HG03457 (cell line): ENCODE measurements at regions not wholly inside any gene's neighbourhood (a gene's known extent, or its start where the extent isn't known, plus 50 kb on each side); places are given as distances from the start of the nearest gene placed in this dataset.

Source experiments
- ATAC-seq: cut with Tn5 transposase; IDR thresholded peaks from one replicate; pipeline ENCODE4 v1.9.1; 2021; ENCODE audit warnings: moderate number of reproducible peaks; ENCODE audit not compliant: unreplicated experiment

GRCh38 chr1:90502696-90503095 lies 214.4 kb downstream of the BARHL2 start:
- ATAC-seq, result no peak

- ATAC-seq, result no peak
Measured at GRCh38 chr1:90502194-90502593, 214.9 kb downstream of the BARHL2 start.

DNA sequence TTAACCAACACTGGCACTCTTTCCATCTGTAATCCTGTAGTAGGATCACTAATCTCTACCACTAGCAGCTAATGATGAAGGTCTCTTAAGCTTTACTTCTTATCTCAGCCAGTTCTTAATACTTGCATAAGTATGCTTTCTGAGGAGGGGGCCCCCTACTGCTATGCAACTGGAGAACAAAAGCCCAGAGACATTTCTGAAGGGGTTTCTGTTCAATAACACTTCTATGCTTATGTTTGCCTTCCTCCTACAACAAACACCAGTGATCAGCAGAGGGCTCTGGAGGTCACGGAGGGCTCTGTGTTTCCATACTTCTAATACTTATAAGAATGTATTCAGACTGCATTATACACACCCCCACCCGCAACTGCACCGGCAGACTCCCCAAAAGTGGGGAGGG lies 215.8 kb downstream of the BARHL2 start:
- no peak for ATAC-seq

- no peak for ATAC-seq
Measured at GRCh38 chr1:90494748-90495282, 222.3 kb downstream of the BARHL2 start.

DNA sequence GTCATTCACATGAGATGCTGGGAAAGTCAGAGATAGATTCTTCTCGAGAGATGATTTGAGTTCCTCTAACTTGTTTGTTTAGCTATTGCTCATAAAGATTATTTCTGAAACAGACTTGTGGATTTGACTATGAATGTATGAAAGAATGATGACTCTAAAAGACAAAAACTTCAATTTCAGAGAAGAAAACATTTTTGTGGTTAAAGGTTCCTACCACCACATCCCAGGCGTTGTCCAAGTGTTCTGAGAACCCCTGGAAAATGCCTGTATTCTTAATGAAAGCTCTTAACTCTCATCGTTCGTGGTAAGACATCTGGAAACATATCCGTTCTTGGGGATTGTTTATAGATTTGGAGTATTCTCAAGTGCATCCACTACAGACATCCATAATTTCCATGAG lies 228.7 kb downstream of the BARHL2 start:
- ATAC-seq, result no peak

DNA sequence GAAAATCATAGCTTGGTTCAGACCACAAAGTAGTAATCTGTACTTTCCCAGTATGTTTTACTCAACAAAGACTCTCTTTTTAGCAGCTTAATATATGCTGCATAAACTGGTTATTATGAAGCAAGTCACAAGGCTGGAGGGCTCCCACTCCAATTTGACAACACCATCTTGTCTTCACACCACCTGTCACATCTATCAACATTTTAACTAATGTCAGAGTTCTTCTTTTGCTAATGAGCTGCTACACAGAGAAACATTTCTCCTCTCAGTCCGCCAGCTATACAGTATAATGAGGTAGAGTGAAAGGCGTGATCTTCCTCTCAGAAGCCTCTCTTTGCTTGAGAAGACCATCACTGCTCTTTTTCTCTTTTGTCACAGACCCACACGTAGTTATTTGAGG lies 230.1 kb downstream of the BARHL2 start:
- ATAC-seq, result no peak

- no peak for ATAC-seq
Measured at GRCh38 chr1:90486134-90486824, 230.8 kb downstream of the BARHL2 start.

GRCh38 chr1:90480271-90480835 lies 236.7 kb downstream of the BARHL2 start:
- no peak for ATAC-seq

GRCh38 chr1:90476994-90477393 lies 240.1 kb downstream of the BARHL2 start:
- no peak for ATAC-seq

- ATAC-seq, result no peak
Measured at GRCh38 chr1:90476411-90476810, 240.7 kb downstream of the BARHL2 start.

DNA sequence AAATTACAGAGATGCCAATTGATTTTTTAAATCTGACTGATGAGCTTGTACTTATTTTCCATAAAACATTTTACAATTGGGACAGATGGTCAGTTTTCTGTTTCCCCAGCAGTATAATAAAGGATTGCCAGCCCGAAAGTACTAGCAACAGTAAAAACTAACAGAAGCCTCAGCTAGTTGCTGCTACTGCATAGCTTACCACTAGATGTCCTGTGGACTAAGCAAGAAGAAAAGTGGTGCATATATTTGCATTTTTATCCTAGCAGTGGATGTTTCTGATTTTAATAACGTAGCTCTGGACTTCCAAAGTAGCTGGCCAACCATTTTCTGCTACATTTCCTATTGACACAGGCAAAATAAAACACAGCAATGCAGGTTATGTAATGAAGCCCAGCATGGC lies 241.5 kb downstream of the BARHL2 start:
- ATAC-seq, result no peak

DNA sequence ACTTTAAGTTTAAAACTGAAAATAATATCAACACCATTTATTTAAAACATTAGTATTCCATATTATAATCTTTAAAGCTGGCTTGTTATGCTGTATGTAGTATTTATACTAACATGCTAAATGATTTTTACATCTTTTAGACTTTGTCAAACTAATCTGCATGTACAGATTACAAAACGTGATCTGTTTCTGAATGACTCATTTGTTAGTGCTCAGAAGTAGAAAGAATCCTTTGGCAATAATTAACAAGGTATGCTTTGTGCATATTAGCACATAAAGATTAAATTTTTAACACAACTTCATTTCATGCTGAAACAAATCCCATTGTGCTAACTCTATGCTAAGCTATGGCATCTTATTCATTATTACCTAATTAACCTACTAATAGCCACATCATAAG lies 242.4 kb downstream of the BARHL2 start:
- no peak for ATAC-seq

- ATAC-seq, result no peak
Measured at GRCh38 chr1:90474158-90474557, 242.9 kb downstream of the BARHL2 start.

- no peak for ATAC-seq
Measured at GRCh38 chr1:90472775-90473174, 244.3 kb downstream of the BARHL2 start.

GRCh38 chr1:90459570-90459969 lies 257.5 kb downstream of the BARHL2 start:
- ATAC-seq, result no peak

DNA sequence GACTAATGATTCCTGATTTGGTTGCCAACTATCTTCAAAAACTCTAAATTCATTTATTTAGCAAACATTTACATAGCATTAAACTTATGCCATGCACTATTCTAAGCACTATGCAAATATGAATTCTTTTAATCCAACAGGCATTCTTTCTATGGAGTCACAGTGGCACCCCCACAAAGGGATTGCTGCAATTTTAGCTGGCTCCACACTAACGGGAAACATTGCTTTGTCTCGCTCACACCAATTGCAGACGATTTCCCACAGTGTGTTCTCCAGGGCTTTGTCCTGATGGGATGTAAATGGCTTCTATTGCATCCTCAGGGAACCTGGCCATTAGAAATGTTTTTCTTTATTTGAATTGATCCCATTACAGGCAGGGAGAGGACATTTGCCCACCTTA lies 259.1 kb downstream of the BARHL2 start:
- ATAC-seq, result no peak

DNA sequence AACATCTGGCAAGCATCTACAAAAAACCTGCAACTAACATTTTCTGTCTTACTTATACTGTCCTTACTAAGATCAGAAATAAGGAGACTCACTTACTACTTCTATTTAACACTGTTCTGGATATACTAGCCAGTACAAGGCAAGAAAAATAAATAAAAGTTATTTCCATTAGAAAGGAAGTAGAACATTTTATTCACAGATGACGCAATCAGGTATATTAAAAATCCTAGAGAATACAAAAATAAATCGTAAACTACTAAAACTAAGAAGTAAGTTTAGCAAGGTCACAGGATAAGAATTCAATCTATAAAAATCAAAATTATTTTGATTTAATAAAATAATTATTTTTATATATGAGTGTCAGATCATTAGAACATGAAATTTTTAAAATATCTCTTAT lies 264.6 kb downstream of the BARHL2 start:
- no peak for ATAC-seq

- no peak for ATAC-seq
Measured at GRCh38 chr1:90443354-90443753, 273.7 kb downstream of the BARHL2 start.

DNA sequence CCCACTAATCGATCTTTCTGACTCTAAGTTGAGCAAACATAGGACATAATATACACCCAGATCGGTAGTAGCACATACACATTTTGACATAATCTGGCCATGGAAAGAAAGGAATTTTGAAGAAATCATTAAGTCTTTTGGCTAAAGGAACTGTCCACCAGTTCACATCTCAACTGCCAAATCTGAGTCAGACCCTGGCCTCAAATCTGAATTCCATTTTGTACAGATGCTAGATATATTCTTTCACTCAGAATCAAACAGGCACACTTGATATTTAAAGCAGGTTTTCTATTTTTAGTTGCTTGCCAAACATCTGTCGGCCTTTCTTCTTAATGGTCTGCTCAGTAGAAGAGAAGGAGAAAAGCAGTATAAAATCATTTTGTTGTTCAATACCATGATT lies 281.8 kb downstream of the BARHL2 start:
- ATAC-seq, result no peak

GRCh38 chr1:90434460-90434859 lies 282.6 kb downstream of the BARHL2 start:
- ATAC-seq, result no peak

DNA sequence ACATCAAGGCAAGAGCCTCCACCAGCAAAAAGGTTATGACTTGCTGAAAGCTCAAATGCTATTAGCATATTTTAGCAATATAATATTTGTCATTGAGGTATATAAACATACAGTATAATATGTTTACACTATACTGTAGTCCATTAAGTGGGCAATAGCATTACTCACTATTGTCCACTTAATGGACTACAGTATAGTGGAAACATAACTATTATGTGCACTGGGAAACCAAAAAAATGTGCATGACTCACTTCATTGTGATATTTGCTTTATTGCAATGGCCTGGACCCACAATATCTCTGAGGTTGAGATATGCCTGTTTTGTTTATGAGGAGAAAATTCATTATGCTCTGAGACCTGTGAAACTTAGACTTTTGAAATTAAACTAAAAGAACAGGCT lies 300.0 kb downstream of the BARHL2 start:
- ATAC-seq, result no peak

- no peak for ATAC-seq
Measured at GRCh38 chr1:90414201-90414600, 302.9 kb downstream of the BARHL2 start.

DNA sequence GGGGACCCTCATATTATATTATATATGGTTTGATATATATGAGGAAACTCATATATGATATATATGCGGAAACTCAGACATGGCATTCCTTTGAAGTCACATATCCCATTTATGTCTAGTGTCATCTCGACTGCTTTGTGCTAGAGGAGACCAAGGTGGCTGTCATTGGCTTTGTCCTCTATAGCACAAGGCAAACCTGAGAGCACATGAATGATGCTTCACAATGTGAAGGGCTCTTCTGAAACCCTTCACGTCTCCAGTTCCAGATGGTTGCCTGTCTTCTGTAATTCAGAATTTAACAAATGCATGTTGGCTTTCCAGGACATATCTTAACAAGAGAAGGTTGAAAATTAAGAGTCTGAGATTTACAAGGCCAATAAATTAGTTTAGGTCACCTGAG lies 303.6 kb downstream of the BARHL2 start:
- ATAC-seq, result no peak
